KBM-7 (cell line): ENCODE measurements at regions not wholly inside any gene's neighbourhood (a gene's known extent, or its start where the extent isn't known, plus 50 kb on each side); places are given as distances from the start of the nearest gene placed in this dataset.

Experiments
- DNase-seq: peaks from one replicate; pipeline ENCODE4 v3.0.0-alpha.2; 2015
- in situ Hi-C: fragments of 300-500 bp; cut with MboI; formaldehyde crosslinking; loops from 2 replicates; pipeline ENCODE4 v1.14.3; 2020; ENCODE audit warnings: low sequenced_read_pairs, low pct_unique_long_range_greater_than_20kb, mixed read lengths

DNA sequence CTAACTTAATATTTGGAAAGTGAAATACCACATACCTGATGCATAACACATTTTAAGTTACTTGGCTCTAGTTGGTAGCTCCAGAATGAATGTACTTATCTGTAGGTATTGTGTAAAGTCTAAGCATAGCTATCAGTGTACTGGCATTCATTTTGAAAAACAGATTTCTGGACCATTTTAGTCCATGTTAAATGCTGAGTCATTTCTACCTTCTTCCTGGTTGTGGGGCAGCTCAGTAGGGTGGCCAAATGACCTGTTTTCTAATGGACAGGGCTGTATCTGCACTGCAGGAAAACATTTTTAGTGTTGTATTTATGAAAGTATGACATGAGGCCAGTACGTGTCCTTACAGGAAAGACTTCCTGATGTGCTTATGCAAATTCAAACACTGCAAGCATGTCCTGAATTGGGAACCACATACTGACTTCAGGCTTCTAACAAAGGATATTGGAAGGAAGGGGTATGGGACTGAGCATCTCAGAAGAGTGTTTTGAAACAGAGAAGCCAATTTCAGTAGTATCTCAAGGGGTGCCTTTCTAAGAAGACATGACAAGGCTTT, 300.3 kb upstream of the B3GALT2 start:
- DNase-seq, result no peak
- in situ Hi-C loops, result no loop called here

DNA sequence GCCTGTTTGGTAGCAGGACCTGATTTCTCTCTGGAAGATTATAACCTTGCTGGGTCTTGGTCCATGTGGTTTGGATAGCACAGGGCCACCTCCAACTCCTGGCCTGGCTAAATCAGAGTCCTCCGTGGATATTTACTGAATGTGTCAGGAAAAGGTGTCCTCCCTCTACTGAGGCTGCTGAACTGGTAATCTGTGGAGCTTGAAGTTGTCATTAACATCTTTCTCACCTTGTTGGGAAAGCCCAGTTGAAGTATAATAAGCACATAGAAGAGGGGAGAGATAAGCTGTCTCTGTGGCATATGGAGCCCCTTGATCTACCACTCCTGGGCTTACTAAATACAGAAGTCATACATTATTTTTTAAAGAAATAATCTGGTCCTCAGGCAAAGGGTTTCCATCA, 294.3 kb upstream of the B3GALT2 start:
- no peak for DNase-seq
- in situ Hi-C loops, result no loop called here

DNA sequence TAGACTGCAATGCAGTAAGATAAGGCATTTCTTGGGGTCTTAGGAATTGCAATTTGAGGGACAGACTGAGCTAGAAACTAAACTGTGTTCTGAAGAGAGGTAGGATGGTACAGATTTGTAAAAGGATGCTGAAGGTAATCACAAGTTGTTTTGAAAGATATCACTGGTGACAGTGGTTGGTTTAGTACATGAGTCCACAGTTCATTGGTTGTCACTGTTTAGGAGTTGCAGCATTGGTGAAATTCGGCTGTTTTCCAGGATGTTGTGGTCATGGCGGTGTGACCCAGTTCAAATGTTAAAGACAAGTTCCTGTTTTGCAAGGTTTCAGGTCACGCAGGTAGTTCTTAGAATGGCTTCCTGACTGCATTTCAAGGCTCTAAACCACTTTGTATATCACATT, 292.8 kb upstream of the B3GALT2 start:
- in situ Hi-C loops, result no loop called here
- DNase-seq, result peak; percentile 90

DNA sequence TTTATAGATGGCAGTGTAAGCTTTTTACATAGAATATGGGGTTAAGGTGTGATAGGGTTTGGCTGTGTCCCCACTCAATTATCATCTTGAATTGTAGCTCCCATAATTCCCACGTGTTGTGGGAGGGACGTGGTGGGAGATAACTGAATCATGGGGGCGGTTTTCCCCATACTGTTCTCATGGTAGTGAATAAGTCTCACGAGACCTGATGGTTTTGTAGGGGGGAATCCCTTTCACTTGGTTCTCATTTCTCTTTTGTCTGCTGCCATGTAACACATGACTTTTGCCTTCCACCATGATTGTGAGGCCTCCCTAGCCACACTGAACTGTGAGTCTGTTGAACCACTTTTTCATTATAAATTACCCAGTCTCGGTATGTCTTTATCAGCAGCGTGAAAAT, 290.3 kb upstream of the B3GALT2 start:
- DNase-seq, result no peak
- in situ Hi-C loops, result no loop called here

DNA sequence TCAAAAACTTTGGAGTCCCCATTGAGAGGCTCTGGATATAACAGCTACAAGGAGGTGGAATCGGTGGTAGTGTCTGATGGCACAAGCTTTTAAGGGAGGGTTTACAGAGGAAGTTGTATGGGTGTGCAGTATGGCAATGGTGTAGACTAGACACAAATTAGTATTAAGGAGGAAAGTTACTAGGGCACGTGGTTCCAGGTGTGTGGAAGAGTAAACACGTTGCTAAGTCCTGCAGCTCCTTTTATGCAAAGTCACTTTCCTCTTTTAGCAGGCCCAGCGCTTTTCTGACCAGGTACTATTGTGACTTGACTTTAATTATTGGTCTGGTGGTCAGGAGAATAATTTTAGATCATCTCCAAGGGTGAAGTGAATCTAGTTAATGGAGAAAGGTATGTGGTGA, 287.5 kb upstream of the B3GALT2 start:
- in situ Hi-C loops, result no loop called here
- DNase-seq, result no peak

DNA sequence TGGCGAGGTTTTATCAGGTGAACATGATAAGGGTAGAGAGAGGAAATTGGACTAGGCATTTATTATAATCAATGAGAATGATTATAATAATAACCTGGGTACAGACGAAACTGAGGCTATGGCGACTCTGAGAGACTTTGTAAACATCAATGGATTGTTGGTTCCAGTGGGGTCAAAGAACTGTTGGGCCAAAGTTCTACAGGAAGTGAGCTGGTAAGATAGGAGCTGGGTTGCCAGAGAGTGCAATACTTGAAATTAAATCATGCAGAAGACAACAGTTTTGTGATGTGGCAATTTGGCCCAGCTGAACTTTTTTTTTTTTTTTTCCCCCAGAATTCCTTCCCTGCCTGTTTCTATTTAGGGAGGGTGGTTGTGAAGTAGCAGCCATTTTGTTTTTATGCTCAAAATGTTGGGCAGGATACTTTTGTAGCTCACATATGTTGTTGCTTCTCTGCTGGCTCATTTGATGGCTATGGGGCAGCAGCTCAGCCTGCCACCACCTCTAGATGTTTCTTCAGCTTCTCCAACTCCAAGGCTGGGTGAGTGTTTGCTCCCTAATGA, 286.5 kb upstream of the B3GALT2 start:
- DNase-seq, result no peak
- in situ Hi-C loops, result no loop called here

DNA sequence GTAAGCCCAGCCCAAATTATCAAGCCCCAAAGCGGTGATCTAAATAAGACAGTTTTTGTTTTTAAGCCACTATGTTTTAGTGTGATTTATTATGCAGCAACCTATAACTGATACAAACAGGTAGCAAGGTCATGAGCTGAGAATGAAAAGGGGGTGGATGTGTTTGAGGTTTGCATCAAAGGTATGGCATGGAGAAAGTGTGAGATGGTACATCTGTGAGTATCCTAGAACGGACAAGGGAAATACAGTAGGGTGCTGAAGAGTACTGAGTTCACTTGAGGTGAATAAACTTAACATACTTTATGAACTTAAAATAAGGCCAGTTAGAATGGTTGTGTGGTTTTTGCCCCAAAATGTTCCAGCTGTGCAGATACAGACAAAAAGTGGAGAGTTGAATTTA, 286.0 kb upstream of the B3GALT2 start:
- in situ Hi-C loops, result no loop called here
- no peak for DNase-seq

DNA sequence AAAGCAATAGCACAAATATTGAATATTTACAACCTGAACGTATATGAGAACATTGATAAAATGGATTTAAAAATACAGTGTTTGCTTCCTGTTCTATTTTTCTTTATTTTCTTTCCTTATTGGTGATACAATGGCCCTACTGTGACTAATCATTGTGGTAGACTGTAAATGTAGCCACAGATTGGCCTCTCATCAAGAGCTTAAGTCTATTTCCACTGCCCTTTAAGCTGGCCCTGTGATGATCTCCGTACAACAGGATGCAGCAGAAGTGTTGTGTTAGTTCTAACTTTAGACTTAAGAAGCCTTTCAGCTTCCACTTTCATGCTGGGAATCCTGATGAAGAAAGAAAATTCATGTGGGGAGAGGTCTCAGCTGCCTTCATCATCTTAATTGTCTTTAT, 285.6 kb upstream of the B3GALT2 start:
- in situ Hi-C loops, result no loop called here
- DNase-seq, result no peak

DNA sequence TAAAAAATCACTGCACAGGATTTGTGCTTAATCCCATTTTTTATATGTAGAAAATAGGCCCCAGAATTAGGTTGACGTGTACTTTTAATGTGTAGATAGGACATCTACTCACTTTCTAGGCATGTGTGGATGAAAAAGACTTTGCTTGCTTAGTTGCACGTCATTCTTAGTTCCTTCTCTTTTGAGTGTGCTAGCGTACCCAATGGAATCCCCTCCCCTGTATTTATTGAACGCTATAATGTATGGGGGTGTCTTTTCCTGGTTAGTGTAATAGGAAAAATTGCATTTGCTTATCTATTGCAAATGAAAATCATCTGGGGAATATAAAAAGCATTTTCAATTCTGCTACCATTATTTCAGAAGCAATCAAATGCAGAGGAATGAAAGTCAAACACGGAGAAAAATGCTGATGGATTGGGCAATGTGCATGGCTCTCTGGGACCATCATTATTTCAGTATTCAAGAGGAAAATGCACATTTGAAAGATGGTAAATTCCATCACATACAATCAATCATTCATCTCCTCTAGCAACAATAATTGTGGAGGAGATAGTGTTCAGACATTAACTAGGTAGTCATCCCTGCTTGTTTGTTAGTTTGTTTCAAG, 277.0 kb upstream of the B3GALT2 start:
- DNase-seq, result no peak
- in situ Hi-C loops, result no loop called here

DNA sequence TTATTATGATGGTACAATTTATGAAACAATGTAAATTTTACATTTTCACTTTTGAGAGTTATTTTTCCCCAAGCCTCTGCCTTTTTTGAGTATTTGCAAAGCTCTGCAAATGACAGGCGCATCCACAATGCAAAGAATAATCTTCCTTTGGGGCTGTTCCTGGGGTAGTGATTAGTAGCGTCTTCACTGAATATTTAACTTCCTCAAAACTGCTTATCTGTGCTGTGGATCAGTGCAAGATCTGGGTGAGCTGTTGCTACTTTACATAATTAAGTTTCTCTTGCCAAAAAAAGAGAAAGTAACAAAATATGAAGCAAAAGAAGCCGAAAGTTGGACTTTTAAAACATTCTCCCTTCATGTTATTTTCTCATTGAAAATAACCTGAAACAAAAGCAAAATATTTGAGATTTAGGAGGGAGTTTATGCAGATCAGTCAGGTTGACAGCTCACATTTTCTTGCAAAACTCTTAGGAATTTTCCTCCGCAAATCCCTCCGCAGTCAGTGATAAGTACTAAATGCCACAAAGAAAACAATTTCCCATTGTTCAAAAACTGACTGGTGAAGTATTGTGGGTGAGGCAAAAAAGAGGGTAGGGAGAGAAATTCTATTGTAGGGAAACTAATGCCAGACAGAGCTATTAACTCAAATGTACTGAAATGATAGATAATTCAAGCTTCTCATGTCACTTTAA, 276.4 kb upstream of the B3GALT2 start:
- peak; percentile 74 for DNase-seq

DNA sequence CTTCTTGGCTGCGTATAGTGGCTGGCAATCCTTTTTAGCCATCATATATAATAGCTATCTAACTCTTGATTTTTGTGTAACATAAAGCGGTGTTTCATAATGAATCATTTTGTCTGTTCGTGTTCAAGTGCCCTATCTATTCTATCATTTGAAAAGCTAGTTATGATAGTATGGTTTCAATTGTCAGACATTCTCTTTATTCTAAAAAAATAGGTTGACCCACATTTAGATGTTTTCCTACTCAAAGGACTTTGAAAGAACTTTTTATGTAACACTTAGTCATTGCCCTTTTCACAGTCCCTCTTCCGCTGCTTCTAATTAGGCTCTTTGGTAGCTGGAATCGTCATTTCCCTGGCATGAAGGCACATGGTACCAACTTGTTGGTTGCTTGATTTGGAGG, 272.2 kb upstream of the B3GALT2 start:
- DNase-seq, result no peak
- in situ Hi-C loops, result no loop called here

More for the DNA sequence above, 276.4 kb upstream of the B3GALT2 start:
- in situ Hi-C loops, result no loop called here

DNA sequence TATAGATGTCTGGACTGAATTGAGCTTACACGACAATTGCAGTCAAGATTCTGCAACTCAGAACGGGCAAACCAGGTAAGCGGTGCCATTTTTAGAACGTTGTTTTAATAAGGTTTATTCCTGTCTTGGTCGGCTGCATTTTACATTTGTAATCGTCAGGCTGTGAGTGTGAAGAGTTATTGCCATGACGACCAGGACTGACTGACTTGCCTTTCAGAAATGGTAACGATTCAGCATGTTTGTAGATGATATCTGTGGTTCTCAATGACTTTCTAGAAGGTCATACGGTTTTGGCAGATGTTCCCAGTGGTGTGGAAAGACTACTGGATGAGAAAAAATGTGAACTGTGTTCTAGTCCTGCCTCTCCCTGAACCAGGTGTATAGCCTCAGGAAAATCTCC, 271.3 kb upstream of the B3GALT2 start:
- no peak for DNase-seq
- in situ Hi-C loops, result no loop called here

DNA sequence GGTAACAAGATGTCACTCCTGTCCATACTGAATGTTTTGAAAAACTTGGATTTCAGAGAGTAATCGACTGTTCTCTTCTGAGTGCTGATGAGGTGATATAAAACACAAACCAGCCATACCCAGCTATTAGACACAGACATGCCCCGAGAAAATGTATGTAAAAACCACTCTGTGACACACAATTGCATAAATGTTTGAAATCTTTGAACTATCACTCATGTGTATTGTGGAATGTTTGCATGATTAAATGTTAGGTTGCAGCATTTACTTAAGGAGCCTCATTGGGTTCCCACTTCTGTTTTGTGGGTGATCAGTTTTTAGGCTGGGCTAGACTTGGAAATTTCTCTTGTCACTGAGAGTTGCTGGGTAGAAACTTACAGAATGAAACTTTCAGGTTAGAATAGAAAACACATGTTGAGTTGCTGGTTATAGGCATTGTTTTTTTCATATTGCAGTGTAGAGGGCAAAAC, 270.4 kb upstream of the B3GALT2 start:
- DNase-seq, result no peak
- in situ Hi-C loops, result no loop called here

DNA sequence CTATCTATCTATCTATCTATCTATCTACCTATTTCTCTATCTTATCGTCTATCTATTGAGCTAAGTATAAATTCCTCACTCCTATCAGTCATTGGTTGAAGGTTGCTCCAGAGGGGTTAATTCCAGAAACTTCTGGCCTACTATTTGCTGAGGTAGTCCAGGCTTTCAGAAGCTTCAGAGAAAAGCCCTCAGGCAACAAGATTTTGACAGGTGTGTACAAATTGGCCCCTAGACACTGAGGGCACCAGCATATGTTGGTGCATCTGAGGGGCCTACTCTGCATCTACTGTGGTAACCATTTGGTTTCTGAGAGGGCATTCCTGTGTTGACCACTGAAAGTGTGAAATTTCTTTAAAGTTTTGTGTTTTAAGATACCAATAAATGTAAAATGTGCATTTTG, 265.2 kb upstream of the B3GALT2 start:
- in situ Hi-C loops, result no loop called here

DNA sequence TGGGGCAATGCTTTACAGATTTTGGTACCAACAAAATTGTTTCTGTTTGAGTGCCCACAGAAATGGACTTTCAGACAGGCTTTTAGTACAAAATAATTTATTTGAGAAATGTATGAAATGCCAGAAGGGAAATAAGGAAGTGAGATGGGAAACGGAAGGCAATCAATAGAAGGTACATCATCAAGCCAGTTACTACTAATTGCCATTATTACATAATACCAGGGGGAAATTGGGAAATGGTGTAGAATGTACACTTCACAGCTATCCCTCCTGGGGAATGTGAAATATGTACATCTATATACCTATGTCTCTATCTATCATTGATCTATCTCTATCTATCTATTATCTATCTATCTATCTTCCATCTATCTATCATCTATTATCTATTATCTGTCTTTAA, 264.6 kb upstream of the B3GALT2 start:
- DNase-seq, result no peak
- in situ Hi-C loops, result no loop called here

More for the DNA sequence above, 265.2 kb upstream of the B3GALT2 start:
- DNase-seq, result no peak

DNA sequence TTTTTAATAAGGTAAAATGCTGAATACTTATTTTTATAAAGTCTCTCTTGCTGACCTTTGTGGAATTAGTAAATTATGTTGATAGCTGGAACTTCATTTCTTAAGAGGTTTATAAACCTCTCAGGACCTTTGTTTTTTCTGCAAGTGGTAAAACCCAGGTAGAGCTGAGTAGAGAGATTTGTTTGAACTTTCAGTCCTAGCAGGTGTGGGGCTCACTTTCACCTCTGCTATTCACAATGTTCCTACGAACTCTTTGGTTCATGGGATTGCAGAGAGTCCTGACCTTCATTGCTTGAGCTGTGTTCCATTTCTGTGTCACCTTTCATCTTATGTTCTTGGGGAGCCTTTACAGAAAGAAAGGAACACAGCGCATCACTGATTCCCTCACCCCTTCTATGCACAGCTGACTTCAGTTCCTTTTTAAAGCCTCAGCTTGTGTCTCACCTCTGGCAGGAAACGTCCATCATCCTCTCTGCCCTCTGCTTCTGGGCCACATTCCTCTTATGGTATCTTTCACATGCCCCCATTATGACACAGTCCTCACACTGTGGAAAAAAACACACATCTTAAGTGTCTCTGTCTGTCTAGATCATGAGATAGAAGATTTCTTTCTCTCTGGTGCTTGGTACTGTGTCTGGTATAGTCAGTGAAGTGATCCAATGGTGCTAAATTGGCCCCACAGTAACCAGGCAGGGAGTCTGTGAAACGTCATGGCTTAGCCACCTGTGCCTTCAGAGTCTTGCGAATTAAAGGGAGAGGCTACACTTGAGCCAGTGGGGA, 262.5 kb upstream of the B3GALT2 start:
- in situ Hi-C loops, result no loop called here
- DNase-seq, result peak; percentile 20

DNA sequence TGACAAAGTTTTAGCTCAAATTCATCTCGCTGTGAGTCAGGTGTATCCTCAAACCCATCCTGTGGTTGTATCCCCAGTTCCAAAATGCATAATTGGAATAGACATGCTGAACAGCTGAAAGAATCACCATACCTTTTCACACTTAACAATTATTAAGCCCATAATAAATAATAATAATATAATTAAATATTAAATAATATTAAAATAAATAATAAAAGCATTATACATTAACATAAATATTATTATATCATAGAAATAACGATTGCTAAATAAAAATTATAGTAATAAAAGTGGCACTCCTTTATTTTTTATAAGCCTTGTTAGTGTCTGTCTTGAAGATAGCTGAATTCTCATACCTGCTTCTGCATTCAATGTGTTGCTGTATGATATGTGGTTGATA, 257.5 kb upstream of the B3GALT2 start:
- in situ Hi-C loops, result no loop called here

DNA sequence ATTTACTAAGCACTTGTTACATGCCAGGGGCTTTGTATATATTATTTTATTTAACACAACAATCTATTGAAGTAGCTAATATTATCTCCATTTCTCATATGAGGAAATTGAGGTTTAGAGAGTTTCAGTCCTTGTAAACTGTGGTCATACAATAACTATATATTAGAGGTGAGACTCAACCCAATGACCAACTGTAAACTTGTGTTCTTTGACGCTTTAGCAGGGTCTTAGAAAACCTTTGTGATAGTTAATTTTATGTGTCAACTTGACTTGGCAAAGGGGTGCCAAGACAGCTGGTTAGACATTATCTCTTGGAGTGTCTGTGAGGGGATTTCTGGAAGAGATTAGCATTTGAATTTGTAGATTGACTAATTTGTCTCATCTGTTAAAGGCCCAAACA, 252.4 kb upstream of the B3GALT2 start:
- in situ Hi-C loops, result no loop called here
- no peak for DNase-seq

More for the DNA sequence above, 257.5 kb upstream of the B3GALT2 start:
- DNase-seq, result no peak

DNA sequence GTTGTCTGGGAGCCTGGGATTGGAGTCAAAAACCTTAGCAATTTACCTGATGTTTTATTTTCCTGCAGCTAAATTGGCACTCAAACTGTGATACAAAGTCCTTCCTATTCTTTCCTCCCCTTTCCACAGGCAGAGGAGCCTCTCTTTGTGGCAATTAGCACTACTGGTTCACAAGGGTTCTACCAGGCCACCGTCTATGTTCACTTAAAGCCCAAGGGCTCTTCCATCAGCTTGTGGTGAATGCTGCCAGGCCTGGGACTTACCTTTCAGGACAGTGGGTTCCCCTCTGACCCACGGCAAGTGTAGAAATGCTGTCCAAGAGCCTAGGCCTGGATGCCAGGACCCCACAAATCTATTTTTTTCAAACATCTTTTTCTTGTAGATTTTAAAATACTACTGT, 251.9 kb upstream of the B3GALT2 start:
- no peak for DNase-seq
- in situ Hi-C loops, result no loop called here

DNA sequence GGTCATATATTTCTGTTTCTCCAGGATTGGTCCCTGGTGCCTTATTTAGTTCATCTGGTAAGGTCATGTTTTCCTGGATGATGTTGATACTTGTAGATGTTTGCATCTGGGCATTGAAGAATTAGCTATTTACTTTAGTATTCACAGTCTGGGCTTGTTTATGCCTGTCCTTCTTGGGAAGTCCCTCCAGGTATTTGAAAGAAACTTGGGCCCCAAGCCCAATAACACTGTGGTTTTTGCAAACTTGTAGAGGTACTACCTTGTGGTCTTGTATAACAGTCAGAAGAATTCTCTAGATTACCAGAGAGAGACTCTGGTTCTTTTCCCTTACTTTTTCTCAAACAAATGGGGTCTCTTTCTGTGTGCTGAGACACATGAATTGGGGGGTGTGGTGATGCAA, 251.4 kb upstream of the B3GALT2 start:
- in situ Hi-C loops, result no loop called here
- no peak for DNase-seq
